ENCODE measurements at regions not wholly inside any gene's neighbourhood (a gene's known extent, or its start where the extent isn't known, plus 50 kb on each side); places are given as distances from the start of the nearest gene placed in this dataset.

DNA sequence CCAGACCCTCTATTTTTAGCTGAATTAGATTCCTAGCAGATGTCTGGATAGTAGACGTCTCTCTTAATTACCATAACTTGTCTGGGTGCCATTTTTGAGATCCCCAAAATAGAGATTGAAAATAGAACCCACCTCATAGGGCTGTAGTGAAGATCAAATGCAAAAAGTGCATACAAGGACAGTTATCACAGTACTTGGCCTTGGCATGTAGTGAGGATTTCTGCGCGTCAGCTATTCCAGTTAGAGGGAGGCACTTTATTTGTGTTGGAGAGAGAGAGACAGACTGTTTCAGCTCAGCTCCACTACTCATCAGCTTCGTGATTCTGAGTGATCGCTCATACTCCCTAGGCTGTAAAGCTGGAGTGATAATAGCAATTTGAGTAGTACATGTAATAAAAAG lies 59.6 kb upstream of the CDH13 start:
- DNase-seq = no peak

DNA sequence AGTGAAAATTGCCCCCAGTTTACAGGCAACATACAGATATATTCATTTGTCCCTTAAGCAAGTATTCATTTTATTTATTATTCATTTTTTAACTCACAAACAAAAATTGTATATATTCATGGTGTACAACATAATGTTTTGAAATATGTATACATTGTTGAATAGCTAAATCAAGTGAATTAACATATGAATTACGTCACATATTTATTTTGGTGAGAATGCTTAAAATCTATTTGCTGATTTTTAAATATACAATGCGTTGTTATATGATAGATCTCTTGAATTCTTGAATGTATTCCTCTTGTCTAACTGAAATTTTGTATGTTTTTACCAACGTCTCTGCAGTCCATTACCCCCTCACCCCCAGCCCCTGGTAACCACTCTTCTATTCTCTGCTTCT lies 63.4 kb upstream of the CDH13 start:
- DNase-seq = no peak

DNA sequence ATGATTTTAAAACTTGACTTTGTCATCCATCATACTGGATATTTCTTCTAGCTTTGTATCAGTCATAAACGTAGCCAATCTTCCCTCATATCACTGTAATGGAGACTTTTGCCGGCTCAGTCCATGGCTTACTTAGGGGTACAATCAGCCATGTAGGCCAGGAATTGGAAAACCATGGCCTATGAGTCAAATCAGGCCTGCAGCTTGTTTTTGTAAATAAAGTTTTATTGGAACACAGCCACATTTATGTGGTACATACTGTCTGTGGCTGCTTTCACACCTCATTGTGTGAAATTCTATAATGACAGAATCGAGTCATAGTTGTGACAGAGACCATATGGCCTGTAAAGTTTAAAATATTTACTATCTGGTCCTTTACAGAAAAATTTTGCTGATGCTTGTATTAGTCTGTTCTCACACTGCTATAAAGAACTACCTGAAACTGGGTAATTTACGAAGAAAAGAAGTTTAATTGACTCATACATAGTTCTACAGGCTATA lies 64.5 kb upstream of the CDH13 start:
- no peak for DNase-seq

DNA sequence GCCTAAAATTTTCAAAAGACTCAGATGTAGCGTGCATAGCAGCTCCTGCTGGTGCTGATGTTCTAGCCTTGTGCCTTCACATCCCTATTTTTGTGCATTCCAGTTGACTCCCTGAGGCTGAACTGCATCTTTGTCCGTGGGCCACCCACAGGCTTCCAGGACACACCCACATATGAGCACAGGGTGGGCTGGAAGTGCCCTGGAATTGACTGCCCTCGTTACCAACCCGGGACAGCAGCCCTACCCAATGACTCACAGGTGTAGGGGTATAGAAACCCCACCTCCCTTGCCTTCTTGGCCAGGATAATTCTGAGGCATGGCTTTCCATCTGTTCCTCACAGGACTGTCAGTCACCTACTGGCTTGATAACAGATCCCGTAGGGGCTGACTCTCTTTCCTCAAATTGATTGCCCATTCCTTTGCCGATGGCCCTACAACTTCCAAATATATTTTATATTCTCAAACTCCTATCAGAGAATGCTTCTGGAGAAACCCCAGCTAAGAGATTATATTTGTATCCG lies 65.9 kb upstream of the CDH13 start:
- no peak for DNase-seq

DNA sequence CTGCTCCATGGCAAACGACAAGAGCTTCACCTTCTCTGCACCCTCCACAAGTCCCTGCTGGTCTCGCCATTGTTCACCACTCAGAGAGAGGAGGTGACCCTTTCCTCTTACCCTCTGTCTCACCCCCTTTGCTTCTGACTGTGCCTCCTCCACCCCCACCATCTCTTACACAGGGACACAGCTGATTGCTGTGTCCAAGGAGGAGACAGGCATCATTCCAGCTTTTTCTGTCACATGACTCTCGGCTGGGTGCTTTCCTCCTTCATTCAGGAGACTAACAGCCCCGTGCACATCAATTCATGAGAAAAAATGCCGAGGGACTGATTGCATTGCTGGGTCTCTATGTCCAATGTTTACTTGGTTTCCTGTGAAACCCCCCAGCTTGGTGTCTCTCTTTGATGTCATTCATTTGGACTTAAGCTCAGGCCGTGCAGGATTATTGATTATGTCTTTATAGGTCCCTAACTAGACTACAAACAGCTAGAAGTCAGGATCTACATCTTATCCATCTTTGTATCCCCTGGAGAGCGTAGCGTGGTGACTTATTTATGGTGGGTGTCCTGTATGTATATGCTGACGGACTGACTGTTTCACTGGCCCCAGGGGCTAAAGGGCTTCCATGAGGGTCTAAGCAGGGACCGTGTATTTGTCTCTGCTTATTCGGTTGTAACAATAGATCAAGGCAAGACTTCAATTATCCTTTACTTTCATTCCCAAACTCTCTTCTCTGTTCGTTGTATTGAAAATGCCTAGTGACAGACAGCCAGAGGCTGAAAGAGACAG lies 82.2 kb upstream of the CDH13 start:
- DNase-seq = no peak

DNA sequence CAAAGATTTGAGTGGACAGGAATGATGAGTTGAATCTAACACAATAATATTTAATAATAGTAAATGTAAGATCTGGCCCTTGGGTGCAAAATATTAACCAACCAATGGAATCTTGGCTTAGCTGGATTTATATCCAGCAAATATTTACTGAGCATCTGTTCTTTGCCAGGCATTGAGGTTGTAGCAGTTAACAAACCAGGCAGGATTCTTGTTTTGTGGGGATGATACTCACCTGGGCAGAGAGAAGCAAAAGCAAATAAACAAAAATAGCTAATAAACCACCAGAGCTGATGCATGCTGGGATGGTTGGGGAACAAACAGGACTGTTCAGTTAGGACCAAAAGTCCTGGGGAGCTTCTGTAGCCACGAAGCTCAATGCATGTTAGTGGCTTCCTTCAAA lies 84.1 kb upstream of the CDH13 start:
- no peak for DNase-seq

DNA sequence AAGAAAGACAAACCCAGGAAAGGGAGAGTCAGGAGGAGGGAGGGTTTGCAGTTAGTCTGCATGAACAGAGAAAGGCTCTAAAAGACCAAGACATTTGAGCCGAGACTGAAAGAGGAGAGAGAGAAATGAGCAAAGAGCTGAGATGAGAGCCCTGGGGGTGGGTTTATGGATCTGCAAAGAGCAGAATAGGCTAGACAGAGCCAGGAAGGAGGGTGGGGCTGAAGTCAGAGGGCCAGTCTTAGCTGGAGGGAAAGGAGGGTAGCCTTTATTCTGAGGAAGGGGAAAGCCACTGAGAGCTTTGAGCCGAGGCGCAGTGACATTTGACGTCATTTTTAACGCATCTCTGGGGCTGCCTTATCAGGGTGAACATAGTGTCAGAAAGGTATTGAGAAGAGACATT lies 85.7 kb upstream of the CDH13 start:
- DNase-seq = no peak

DNA sequence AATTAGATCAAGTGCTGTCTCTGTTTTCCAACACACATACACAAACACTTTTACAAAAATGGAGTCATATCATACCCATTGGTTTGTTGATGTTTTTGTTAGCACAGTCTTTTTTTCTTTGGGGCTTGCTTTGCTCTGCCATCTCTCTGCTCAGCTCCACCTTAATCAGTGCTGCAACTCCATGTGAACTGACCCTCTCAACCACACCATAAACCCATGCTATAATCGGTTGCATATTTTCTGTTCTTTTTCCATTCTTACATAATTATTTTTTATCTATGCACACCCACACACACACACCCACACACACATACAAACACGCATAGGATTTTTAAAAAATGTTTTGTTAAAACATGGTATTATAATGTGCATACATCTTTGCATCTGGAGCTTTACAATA lies 91.0 kb upstream of the CDH13 start:
- DNase-seq = no peak

DNA sequence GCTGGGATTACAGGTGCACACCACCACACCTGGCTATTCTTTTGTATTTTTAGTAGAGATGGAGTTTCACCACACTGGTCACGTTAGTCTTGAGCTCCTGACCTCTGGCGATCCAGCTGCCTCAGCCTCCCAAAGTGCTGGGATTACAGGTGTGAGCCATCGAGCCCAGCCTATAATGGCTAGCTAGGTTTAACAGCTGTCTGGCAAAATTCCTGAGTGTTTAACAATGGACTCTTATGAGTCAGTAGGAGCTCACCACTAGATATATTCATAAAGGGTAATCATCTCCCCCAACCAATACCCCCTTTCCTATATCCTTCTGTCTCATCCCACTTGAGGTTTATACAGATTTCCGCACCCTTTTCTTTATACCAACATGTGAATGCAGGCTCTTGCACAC lies 91.5 kb upstream of the CDH13 start:
- no peak for DNase-seq

DNA sequence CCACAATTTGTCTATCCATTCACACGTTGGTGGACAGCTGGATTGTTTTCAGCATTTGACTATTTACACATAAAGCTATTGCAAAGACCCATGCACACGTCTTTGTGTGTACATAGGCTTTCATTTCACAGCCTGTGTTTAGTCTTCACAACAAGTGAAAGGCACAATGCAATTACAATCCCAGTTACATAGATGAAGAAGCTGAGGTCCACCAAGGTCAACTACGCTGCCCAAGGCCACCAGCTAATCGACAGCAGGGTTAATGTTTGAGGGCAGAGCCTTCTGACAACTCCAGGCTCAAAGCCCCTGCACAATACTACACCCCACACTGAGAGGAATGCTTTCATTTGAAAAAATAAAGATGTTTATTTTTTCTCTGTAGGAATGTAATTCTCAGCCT lies 93.6 kb upstream of the CDH13 start:
- no peak for DNase-seq

DNA sequence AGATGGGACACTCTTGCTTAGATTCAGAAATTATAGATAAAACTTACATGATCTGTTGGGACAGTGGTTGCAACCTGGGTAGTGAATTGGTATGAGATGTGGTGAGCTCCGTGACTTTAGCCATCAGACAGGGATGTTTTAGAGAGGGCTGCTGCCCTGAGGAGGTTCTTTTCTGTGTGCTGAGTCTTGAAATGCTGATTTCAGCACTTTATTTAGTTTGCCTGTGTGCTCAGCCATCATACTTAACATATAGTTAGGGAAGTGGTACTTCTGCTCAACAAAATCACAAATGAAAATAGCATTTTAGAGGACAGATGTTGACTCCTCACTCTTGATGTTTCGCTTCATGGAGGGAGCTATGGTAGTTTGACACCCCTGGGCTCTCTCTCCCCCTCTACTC lies 95.9 kb upstream of the CDH13 start:
- no peak for DNase-seq

DNA sequence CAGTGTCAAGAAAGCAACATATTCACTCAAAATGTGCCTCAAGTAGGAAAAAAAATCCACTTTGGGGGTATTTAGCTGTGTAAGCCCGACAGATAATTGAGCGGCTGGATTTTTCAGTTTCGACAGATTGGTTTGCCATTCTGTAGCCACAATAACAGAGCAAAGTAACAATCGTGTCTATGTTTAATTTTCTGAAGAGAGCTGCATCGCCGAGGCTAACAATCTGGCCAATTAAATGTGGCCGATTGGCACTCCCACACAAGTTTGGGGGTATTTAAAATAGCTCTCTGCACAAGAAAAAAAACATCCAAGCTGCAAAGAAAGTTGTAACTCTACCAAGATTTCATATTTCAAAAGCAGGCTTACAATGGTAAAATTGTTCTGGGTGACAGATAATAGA lies 99.7 kb upstream of the CDH13 start:
- DNase-seq = no peak

DNA sequence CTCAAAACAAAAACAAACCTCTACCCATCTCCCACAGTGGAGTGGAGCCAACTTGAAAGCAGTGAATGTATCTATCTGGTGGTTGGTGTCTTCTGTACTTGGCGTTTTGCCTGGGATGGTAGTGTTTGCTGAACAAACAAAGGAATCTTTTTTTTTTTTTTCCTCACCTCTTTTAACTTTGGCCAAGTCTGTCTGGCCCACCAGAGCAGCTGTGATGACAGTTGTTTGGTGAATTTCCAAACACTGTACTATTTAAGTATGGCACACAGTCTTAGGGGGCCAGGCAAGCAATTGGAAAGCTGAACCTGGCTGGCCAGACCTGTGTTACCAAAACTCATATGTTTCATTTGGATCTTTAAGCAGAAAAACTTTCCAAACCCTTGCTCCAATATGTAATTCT lies 101.8 kb upstream of the CDH13 start:
- no peak for DNase-seq

DNA sequence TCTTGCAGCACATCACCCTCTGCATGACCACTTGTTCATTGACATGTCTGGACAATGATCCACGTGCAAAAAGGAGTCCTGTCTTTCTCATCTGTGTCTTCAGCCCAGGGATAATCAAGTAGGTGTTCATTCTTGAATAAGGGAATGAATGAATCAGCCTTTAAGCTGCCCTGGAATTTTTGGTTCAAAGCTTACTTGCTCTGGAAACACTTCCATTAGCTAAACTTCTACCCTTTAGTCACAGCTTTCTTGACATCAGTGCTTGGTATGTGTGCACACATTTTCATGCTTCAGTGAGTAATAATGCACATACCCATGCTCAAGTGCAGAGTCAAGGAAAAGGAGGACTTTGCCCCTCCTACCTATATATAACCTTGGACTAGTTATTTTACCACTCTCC lies 103.0 kb upstream of the CDH13 start:
- DNase-seq = no peak

DNA sequence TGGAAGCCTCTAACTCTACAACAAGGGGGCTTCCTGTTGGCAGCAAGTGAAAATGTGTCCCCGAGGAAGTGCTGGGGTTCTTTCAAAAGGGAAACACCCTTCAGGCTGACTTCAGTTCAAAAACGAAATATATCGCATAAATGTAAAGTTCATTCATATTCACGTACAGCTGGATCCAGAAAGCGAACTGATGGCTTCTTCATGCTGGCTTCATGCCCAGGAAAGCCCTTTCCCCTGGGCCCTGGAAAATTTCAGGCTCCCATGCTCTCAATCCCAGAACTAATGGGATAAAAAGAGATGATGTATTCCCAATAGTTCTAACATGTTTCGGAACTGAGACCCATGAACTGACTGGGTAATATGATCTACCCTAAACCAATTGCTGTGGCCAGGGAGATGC lies 104.7 kb upstream of the CDH13 start:
- DNase-seq = no peak

DNA sequence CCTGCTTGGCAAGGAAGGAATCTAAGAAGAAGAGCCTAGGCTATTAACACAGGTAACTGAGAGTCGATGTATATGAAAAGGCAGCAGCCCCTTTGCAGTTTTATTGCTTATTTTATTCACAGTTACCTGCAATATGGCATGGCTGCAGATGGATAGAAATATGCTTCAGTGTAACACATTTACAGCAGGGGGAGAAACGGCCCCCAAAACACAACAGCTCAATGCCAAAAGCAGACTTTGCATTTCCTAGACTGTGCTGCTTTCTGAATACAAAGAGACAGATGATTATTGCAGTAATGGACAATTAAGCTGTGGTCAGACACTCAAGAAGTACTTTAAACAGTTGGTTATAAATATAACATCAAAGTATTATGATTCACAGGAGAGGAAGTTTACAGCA lies 108.0 kb upstream of the CDH13 start:
- no peak for DNase-seq

DNA sequence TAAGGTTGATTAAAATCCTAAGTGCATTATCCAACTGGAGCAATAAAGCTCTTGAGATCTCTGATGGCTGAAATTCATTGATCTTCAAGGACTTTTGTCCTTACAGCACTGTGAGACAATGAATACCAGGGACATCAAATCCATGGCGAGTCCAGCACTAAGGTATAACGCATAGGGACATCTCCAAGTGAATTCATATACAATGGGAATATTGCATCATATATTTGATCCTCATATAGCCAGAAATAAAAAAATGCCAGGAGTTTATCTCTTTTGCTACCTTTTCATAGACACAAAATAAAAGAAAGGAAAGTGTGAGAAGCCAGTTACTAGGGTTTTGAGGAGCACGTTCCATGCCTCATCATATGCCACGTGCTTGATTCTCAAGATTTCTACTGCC lies 112.5 kb upstream of the CDH13 start:
- DNase-seq = no peak

DNA sequence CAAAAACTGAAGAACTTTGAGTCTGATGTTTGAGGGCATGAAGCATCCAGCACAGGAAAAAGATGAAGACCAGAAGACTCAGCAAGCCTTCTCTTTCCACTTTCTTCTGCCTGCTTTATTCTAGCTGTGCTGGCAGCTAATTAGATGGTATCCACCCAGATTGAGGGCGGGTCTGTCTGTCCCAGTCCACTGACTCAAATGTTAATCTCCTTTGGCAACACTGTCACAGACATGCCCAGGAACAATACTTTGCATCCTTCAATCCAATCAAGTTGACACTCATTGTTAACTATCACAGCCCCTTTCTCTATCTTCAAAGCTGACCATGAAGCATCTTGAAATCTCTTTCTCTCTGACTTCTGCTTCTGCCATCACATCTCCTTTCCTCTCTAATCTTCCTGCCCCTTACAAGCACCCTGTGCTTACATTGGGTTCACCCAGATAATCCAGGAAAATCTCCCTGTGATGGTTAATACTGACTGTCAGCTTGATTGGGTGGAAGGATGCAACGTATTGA lies 115.9 kb upstream of the CDH13 start:
- DNase-seq = no peak

DNA sequence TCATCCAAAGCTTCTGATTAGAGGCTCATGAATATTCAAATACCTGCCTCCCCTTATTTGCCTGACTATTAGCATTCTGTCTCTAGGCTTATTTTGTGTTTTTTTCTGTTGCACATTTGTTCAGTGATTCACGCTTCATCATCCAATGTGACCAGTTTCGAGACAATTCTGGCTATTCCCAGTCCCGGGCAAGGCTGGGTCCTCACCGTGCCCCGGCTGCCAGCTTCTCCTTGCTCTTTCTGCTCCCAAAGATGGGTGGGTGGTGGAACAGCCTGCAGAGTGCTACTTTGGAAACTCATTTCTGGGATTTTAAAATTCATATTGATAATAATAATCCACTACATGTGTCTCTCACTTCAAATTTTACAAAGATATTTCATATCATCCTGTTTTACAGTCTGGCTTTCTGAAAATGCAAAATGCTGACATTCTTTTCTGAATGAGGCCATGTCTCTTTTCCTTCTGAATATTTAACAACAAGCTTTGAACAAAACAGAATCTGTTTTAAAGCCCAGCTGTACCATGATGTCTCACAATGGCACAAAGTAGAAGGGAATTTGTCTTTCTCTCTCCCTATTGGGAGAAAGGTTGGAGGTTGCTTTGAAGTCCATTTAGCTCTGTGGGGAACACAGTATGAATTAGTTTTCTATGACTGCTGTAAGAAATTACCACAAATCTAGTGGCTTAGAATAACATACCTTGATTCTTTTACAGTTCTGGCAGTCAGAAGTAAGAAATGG lies 116.9 kb upstream of the CDH13 start:
- DNase-seq = no peak

DNA sequence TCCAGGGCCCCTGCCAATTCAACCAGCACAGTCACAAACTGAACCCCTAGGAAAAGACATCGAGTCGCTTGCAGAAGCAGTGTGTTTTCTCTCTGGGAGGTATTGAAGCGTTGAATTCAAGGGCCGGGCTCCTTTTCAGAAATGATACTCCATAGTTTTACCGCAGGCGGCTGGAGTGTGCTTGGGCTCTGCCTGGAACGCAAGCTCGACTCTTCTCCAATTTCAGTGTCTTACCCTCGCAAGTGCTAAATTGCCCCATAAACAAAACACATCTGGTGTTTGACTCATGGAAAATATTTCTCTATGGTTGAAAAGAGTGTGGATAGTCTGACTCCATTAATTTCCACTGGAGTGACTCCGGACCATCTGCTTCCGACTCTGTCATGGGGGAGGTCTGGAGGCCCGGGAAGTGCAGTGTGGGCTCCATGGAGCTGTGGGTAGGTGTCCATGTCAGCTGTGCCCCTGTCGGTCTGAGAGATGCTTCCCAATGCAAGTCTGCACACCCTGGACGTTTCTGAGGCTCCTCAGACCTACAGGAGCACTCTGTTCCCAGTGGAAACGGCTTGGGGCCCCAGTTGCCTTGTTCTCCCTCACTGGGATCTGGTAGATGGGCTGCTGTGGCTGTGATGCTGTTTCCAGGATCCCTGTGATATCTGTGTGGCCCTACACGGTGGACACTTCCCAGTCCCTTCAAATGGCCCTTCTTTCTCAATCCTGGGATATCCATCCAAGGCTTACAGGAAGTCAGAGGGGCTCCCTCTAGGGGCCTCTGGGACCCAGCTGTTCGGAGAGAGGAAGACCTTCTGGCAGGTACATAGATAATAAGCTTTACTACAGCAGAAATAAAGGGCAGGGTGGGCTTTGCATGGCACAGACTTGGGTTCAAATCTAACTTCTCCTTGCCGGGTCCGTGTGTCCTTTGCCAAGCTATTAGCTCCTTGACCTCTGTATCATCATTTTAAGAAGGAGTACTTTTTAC lies 119.8 kb upstream of the CDH13 start:
- DNase-seq = no peak

DNA sequence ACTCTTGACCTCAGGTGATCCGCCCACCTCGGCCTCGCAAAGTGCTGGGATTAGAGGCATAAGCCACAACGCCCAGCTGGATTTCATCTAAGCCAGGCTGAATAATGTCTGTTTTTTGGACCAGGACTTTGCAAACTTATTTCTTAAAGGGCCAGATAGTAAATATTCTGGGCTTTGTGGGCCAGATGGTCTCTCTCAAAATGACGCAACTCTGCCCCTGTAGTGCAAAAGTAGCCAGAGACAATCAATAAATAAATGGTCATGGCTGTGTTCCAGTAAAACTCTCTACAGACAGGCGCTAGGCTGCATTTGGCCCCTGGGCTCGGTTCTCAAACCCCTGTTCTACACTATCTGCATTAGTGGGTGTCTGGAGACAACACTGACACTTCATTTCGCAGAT lies 121.9 kb upstream of the CDH13 start:
- no peak for DNase-seq

DNA sequence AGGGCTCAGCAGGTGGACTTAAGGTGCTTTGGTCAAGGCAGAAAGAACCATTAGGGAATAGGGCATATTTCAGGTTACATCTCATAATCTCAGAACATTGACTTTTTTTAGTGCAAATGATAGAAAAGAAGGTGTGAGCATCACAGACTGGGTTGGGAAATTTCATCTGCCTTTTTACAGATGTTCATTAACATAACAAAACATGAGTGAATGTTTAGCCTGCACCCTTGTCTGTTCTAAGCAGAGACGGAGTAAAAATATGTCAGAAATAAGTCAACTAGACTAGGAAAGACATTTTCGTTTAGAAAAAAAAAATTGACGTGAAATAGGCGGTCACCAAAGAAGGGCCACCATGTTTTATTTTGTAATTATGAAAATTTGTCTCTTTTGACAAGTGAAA lies 127.5 kb upstream of the CDH13 start:
- DNase-seq = no peak

DNA sequence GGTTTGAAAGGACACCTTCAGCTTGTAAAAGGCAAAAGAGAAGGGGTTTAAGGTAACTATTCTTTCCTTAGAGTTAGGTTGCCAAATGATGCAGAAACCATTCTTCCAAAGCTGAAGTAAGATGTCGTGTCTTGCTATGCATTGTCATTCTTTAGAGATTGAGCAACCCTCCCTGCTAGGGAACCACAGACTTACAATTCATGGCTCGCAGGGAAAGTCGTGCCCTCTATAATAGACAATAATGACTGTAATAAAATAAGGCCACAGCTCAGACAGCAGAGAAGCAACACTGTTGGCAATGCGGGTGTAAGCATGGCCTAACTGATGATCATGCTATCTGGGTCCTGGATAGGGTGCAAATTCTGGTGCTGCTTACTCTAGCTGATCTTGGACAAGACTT lies 129.6 kb upstream of the CDH13 start:
- DNase-seq = no peak

Data from NCI-H1105 treated with DMSO at 0.1 percent for 48 hours (cell line).